Tibial artery (tissue), 4 donors: ENCODE measurements at regions not wholly inside any gene's neighbourhood (a gene's known extent, or its start where the extent isn't known, plus 50 kb on each side); places are given as distances from the start of the nearest gene placed in this dataset.

ENCODE experiments used
- DNase-seq, 2 donors: peaks; one replicate each; pipeline ENCODE4 v3.0.0-alpha.2; 2019
- H3K27ac ChIP-seq, 2 donors: fragments of 200-600 bp; sonication (generic) in 1 of 2; 1 replicate in 1 of 2; 2 replicates in 1 of 2; pipeline ENCODE4 v1.5.1; 2018 to 2019; ENCODE audit warnings: mild to moderate bottlenecking in 1 of 2
- H3K27me3 ChIP-seq, 2 donors: fragments of 200-600 bp; sonication (generic) in 1 of 2; one replicate each; pipeline versions ENCODE4 v1.5.1 to v1.6.0; 2016 to 2019
- H3K36me3 ChIP-seq, 3 donors: fragments of 200-600 bp; sonication (generic) in 2 of 3; one replicate each; pipeline ENCODE4 v1.5.1; 2016 to 2019; ENCODE audit warnings: mild to moderate bottlenecking in 2 of 3
- H3K4me1 ChIP-seq, 4 donors: fragments of 200-600 bp; sonication (generic) in 2 of 4; 1 replicate in 3 of 4; 2 replicates in 1 of 4; pipeline ENCODE4 v1.5.1; 2016 to 2019
- H3K4me3 ChIP-seq, 2 donors: fragments of 200-600 bp; sonication (generic) in 1 of 2; 1 replicate in 1 of 2; 2 replicates in 1 of 2; pipeline ENCODE4 v1.5.1; 2018 to 2019; ENCODE audit warnings: mild to moderate bottlenecking in 2 of 2
- H3K9me3 ChIP-seq, 3 donors: fragments of 200-600 bp; sonication (generic) in 1 of 3; one replicate each; pipeline ENCODE4 v1.5.1; 2016 to 2019
- intact Hi-C: fragments of 100-400 bp; cut with DNase I; formaldehyde crosslinking; loops from one replicate; pipeline ENCODE4 v1.15.0; 2023; ENCODE audit warnings: low total_unique reads
- TF ChIP-seq, protein P1 (sequence below), 2 experiments: fragments of 200-600 bp in 1 of 2; fragments of 450-650 bp in 1 of 2; IDR thresholded peaks; one replicate each; pipeline ENCODE4 v1.5.1; 2017 to 2019; ENCODE audit warnings: antibody characterized with exemption in 2 of 2, mild to moderate bottlenecking in 1 of 2, moderate library complexity in 1 of 2

DNA sequence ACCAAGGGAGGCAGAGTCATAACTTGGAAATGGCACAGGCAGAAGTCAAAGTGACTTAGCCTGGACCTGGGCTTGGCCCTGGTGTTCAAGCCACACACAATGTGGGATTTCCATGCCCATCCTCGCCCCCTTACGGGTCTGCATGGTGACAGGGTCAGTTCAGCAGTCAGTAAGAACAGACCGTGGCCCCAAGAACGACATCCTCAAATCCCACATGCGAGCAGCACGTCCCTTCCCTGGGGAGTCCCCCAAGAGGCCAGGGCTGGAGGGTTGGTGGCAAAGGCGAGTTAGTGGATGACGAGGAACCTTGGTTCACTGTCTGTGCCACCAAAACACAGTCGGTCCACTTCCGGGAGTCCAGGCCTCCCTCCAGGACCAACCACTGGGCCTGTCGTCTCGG is 93.3 kb upstream of the MGMT start:
- Histone ChIP-seq H3K27me3 (no peaks in the 10 kb centered on the region), H3K9me3 (no peaks in the 10 kb centered on the region), H3K36me3 (no peaks in the 10 kb centered on the region), H3K4me1 (peaks cover 0 to 17% (median 9%) of the 10 kb centered on the region in 4 donors), H3K4me3 (no peak overlapping the region), H3K27ac (no peak overlapping the region)
- no peak for DNase-seq
- TF ChIP-seq, protein P1, sequence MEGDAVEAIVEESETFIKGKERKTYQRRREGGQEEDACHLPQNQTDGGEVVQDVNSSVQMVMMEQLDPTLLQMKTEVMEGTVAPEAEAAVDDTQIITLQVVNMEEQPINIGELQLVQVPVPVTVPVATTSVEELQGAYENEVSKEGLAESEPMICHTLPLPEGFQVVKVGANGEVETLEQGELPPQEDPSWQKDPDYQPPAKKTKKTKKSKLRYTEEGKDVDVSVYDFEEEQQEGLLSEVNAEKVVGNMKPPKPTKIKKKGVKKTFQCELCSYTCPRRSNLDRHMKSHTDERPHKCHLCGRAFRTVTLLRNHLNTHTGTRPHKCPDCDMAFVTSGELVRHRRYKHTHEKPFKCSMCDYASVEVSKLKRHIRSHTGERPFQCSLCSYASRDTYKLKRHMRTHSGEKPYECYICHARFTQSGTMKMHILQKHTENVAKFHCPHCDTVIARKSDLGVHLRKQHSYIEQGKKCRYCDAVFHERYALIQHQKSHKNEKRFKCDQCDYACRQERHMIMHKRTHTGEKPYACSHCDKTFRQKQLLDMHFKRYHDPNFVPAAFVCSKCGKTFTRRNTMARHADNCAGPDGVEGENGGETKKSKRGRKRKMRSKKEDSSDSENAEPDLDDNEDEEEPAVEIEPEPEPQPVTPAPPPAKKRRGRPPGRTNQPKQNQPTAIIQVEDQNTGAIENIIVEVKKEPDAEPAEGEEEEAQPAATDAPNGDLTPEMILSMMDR (IDR thresholded peaks at IDR 0.05), result no peak
- intact Hi-C loops, result no loop called here

- no peaks in the 10 kb centered on the region for H3K9me3 ChIP-seq
- H3K36me3 ChIP-seq, result no peaks in the 10 kb centered on the region
- TF ChIP-seq, protein P1 (IDR thresholded peaks at IDR 0.05), result no peak
- H3K27me3 ChIP-seq, result no peaks in the 10 kb centered on the region
- DNase-seq, result no peak
- H3K4me3 ChIP-seq, result no peak overlapping the region
- H3K27ac ChIP-seq, result no peak overlapping the region
- peaks cover 0 to 3% (median 1%) of the 10 kb centered on the region in 4 donors for H3K4me1 ChIP-seq
- intact Hi-C loops, result no loop called here
These were observed 91.9 kb upstream of the MGMT start for GRCh38 chr10:129375171-129375570.

DNA sequence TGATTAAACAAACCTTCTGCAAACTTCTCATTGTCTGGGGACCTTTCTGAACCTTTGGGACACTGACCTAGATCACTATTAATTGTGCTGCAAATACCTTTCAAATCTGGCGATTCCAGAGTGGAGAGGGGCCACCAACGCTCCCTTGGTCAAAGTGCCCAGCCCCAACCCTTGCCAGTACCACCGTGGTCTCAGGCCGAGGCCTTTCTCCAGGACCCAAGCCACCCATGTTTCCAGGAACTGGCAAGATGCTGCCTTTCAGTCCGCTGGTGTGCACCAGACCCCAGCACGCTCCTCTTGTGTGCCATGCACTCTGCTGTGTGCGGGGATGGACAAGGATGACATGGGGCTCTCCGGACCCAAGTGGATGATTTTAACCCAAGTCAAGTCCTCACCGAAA is 91.1 kb upstream of the MGMT start:
- no peak overlapping the region for H3K4me3 ChIP-seq
- no peaks in the 10 kb centered on the region for H3K27me3 ChIP-seq
- no peaks in the 10 kb centered on the region for H3K4me1 ChIP-seq
- H3K36me3 ChIP-seq, result no peaks in the 10 kb centered on the region
- DNase-seq, result no peak
- no peaks in the 10 kb centered on the region for H3K9me3 ChIP-seq
- no peak overlapping the region for H3K27ac ChIP-seq
- intact Hi-C loops, result no loop called here
- TF ChIP-seq, protein P1 (IDR thresholded peaks at IDR 0.05), result no peak

GRCh38 chr10:129380279-129380678 is 86.8 kb upstream of the MGMT start:
- no peak overlapping the region for H3K27ac ChIP-seq
- peaks cover 0 to 3% of the 10 kb centered on the region in 2 donors for H3K27me3 ChIP-seq
- H3K36me3 ChIP-seq, result no peaks in the 10 kb centered on the region
- no peaks in the 10 kb centered on the region for H3K4me1 ChIP-seq
- no peak overlapping the region for H3K4me3 ChIP-seq
- TF ChIP-seq, protein P1 (IDR thresholded peaks at IDR 0.05), result no peak
- no peak for DNase-seq
- H3K9me3 ChIP-seq, result no peaks in the 10 kb centered on the region
- intact Hi-C loops, result loop anchor here (1.0 kb wide), 1 partner anchor 44 kb away; no protein-coding TSS in a partner anchor

DNA sequence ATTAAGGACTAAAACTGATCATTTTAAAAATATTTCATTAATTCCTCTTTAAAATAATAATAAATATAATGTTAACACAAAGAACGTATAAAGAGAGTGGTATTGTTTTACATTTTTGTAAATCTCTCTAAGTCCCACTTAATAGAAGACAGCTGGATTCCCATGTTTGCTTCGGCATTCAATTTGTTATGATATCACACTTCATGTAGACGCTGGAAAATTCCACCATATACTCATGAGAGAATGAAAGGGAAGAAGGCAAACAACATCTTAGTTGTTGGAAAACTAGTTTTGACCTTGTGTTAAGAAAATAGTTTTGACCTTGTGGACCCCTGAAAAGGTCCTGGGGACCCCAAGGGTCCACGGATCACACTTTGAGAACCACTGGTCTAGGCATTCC is 85.3 kb upstream of the MGMT start:
- no peak for DNase-seq
- no peaks in the 10 kb centered on the region for H3K36me3 ChIP-seq
- TF ChIP-seq, protein P1 (IDR thresholded peaks at IDR 0.05), result no peak
- peaks cover 0 to 3% of the 10 kb centered on the region in 2 donors for H3K27me3 ChIP-seq
- intact Hi-C loops, result no loop called here
- H3K4me3 ChIP-seq, result no peak overlapping the region
- no peaks in the 10 kb centered on the region for H3K4me1 ChIP-seq
- no peak overlapping the region for H3K27ac ChIP-seq
- no peaks in the 10 kb centered on the region for H3K9me3 ChIP-seq

DNA sequence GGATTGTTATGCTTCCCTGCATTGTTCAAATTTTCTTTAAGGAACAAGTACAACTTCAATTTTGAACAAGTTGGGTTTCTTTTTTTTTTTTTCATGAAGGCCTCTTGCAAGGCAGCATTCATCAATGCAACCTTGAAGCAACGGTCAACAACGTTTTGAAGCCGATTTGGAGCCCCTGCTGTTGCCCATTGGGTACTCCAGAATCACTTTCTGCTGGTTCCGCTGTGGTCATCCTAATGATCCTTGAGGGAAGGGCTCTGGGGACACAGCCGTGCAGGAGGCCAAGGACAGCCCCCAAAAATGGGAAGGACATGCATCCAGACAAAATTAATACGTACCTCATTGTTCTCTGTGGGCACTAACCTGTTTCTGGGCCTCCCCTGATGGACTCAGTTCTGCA is 84.6 kb upstream of the MGMT start:
- H3K27me3 ChIP-seq, result peaks cover 0 to 3% of the 10 kb centered on the region in 2 donors
- intact Hi-C loops, result no loop called here
- DNase-seq, result no peak
- TF ChIP-seq, protein P1 (IDR thresholded peaks at IDR 0.05), result no peak
- no peaks in the 10 kb centered on the region for H3K36me3 ChIP-seq
- no peaks in the 10 kb centered on the region for H3K9me3 ChIP-seq
- no peak overlapping the region for H3K27ac ChIP-seq
- no peaks in the 10 kb centered on the region for H3K4me1 ChIP-seq
- H3K4me3 ChIP-seq, result no peak overlapping the region
